ENCODE measurements at regions not wholly inside any gene's neighbourhood (a gene's known extent, or its start where the extent isn't known, plus 50 kb on each side); places are given as distances from the start of the nearest gene placed in this dataset.

GRCh38 chr4:180789929-180790328 is 1453.3 kb upstream of the TENM3 start:
- no peak for DNase-seq

GRCh38 chr4:180790471-180790870 is 1452.7 kb upstream of the TENM3 start:
- Histone ChIP-seq H2BK120ac (ENCODE audit: insufficient read depth, low read length, poor library complexity) (no peak overlapping the region), H3K4me1 (ENCODE audit: control insufficient read depth in 1 of 2, insufficient read depth in 2 of 2, low read length in 2 of 2) (no peaks in the 10 kb centered on the region), H3K4ac (ENCODE audit: low read depth, low read length) (no peak overlapping the region), H3K18ac (ENCODE audit: low read length) (no peak overlapping the region), H4K8ac (ENCODE audit: low read depth, low read length) (no peak overlapping the region), H3K9ac (ENCODE audit: low read length) (no peak overlapping the region), H2BK12ac (ENCODE audit: low read length) (no peak overlapping the region), H3K27me3 (ENCODE audit: insufficient read depth, low read length) (no peaks in the 10 kb centered on the region), H4K12ac (ENCODE audit: low read depth, low read length) (no peak overlapping the region), H3K36me3 (ENCODE audit: control insufficient read depth in 1 of 2, insufficient read depth in 2 of 2, low read length in 2 of 2) (no peaks in the 10 kb centered on the region), H3K27ac (ENCODE audit: low read depth, low read length) (no peak overlapping the region), H2AK5ac (ENCODE audit: low read length) (no peak overlapping the region), H3K4me2 (ENCODE audit: low read length) (no peak overlapping the region), H2BK5ac (ENCODE audit: low read depth, low read length, poor library complexity) (no peak overlapping the region), H3K14ac (ENCODE audit: low read length) (no peak overlapping the region), H4K91ac (ENCODE audit: low read depth, low read length) (no peak overlapping the region), H3K79me2 (ENCODE audit: control insufficient read depth, insufficient read depth, low read length, poor library complexity) (no peaks in the 10 kb centered on the region), H3K79me1 (ENCODE audit: low read length) (no peaks in the 10 kb centered on the region), H2AFZ (ENCODE audit: insufficient read depth, low read length, poor library complexity) (no peak overlapping the region), H3K9me3 (ENCODE audit: insufficient read depth, low read depth, low read length) (no peaks in the 10 kb centered on the region), H3K23ac (ENCODE audit: low read length) (no peak overlapping the region), H3K4me3 (ENCODE audit: low read depth, low read length) (no peak overlapping the region)
- no CpG with 5 or more reads among the region's 3 CpGs for WGBS (ENCODE audit: extremely low coverage, insufficient coverage, insufficient read length)
- no peak for DNase-seq

More at GRCh38 chr4:180789929-180790328, 1453.3 kb upstream of the TENM3 start:
- Histone ChIP-seq H2BK5ac (ENCODE audit: low read depth, low read length, poor library complexity) (no peak overlapping the region), H3K9me3 (ENCODE audit: insufficient read depth, low read depth, low read length) (no peaks in the 10 kb centered on the region), H2AFZ (ENCODE audit: insufficient read depth, low read length, poor library complexity) (no peak overlapping the region), H3K18ac (ENCODE audit: low read length) (no peak overlapping the region), H4K12ac (ENCODE audit: low read depth, low read length) (no peak overlapping the region), H3K4me3 (ENCODE audit: low read depth, low read length) (no peak overlapping the region), H4K8ac (ENCODE audit: low read depth, low read length) (no peak overlapping the region), H4K91ac (ENCODE audit: low read depth, low read length) (no peak overlapping the region), H3K4me2 (ENCODE audit: low read length) (no peak overlapping the region), H3K27me3 (ENCODE audit: insufficient read depth, low read length) (no peaks in the 10 kb centered on the region), H3K14ac (ENCODE audit: low read length) (no peak overlapping the region), H3K4me1 (ENCODE audit: control insufficient read depth in 1 of 2, insufficient read depth in 2 of 2, low read length in 2 of 2) (no peaks in the 10 kb centered on the region), H3K27ac (ENCODE audit: low read depth, low read length) (no peak overlapping the region), H3K9ac (ENCODE audit: low read length) (no peak overlapping the region), H3K79me1 (ENCODE audit: low read length) (no peaks in the 10 kb centered on the region), H2BK12ac (ENCODE audit: low read length) (no peak overlapping the region), H3K36me3 (ENCODE audit: control insufficient read depth in 1 of 2, insufficient read depth in 2 of 2, low read length in 2 of 2) (no peaks in the 10 kb centered on the region), H2BK120ac (ENCODE audit: insufficient read depth, low read length, poor library complexity) (no peak overlapping the region), H3K23ac (ENCODE audit: low read length) (no peak overlapping the region), H3K79me2 (ENCODE audit: control insufficient read depth, insufficient read depth, low read length, poor library complexity) (no peaks in the 10 kb centered on the region), H2AK5ac (ENCODE audit: low read length) (no peak overlapping the region), H3K4ac (ENCODE audit: low read depth, low read length) (no peak overlapping the region)
- WGBS (ENCODE audit: extremely low coverage, insufficient coverage, insufficient read length): no CpG with 5 or more reads among the region's 6 CpGs

GRCh38 chr4:180792541-180792940 is 1450.7 kb upstream of the TENM3 start:
- no peak overlapping the region for H2AFZ ChIP-seq (ENCODE audit: insufficient read depth, low read length, poor library complexity)
- no peak overlapping the region for H4K8ac ChIP-seq (ENCODE audit: low read depth, low read length)
- H4K91ac ChIP-seq (ENCODE audit: low read depth, low read length): no peak overlapping the region
- no peak for DNase-seq
- H2BK120ac ChIP-seq (ENCODE audit: insufficient read depth, low read length, poor library complexity): no peak overlapping the region
- H3K79me2 ChIP-seq (ENCODE audit: control insufficient read depth, insufficient read depth, low read length, poor library complexity): no peaks in the 10 kb centered on the region
- no peak overlapping the region for H4K12ac ChIP-seq (ENCODE audit: low read depth, low read length)
- H3K14ac ChIP-seq (ENCODE audit: low read length): no peak overlapping the region
- H3K27ac ChIP-seq (ENCODE audit: low read depth, low read length): no peak overlapping the region
- no peak overlapping the region for H2BK5ac ChIP-seq (ENCODE audit: low read depth, low read length, poor library complexity)
- no peaks in the 10 kb centered on the region for H3K79me1 ChIP-seq (ENCODE audit: low read length)
- H3K4me2 ChIP-seq (ENCODE audit: low read length): no peak overlapping the region
- no peak overlapping the region for H2BK12ac ChIP-seq (ENCODE audit: low read length)
- H3K4ac ChIP-seq (ENCODE audit: low read depth, low read length): no peak overlapping the region
- no peak overlapping the region for H3K4me3 ChIP-seq (ENCODE audit: low read depth, low read length)
- H2AK5ac ChIP-seq (ENCODE audit: low read length): no peak overlapping the region
- no peaks in the 10 kb centered on the region for H3K4me1 ChIP-seq (ENCODE audit: control insufficient read depth in 1 of 2, insufficient read depth in 2 of 2, low read length in 2 of 2)
- H3K27me3 ChIP-seq (ENCODE audit: insufficient read depth, low read length): no peaks in the 10 kb centered on the region
- no peak overlapping the region for H3K9ac ChIP-seq (ENCODE audit: low read length)
- no peak overlapping the region for H3K18ac ChIP-seq (ENCODE audit: low read length)
- H3K36me3 ChIP-seq (ENCODE audit: control insufficient read depth in 1 of 2, insufficient read depth in 2 of 2, low read length in 2 of 2): no peaks in the 10 kb centered on the region
- H3K9me3 ChIP-seq (ENCODE audit: insufficient read depth, low read depth, low read length): no peaks in the 10 kb centered on the region
- no peak overlapping the region for H3K23ac ChIP-seq (ENCODE audit: low read length)

GRCh38 chr4:180794333-180794732 is 1448.9 kb upstream of the TENM3 start:
- Histone ChIP-seq H3K27ac (ENCODE audit: low read depth, low read length) (no peak overlapping the region), H2BK120ac (ENCODE audit: insufficient read depth, low read length, poor library complexity) (no peak overlapping the region), H3K14ac (ENCODE audit: low read length) (no peak overlapping the region), H3K79me1 (ENCODE audit: low read length) (no peaks in the 10 kb centered on the region), H3K27me3 (ENCODE audit: insufficient read depth, low read length) (no peaks in the 10 kb centered on the region), H2BK12ac (ENCODE audit: low read length) (no peak overlapping the region), H4K91ac (ENCODE audit: low read depth, low read length) (no peak overlapping the region), H3K4me1 (ENCODE audit: control insufficient read depth in 1 of 2, insufficient read depth in 2 of 2, low read length in 2 of 2) (no peaks in the 10 kb centered on the region), H3K4me3 (ENCODE audit: low read depth, low read length) (no peak overlapping the region), H3K18ac (ENCODE audit: low read length) (no peak overlapping the region), H3K23ac (ENCODE audit: low read length) (no peak overlapping the region), H2BK5ac (ENCODE audit: low read depth, low read length, poor library complexity) (no peak overlapping the region), H4K12ac (ENCODE audit: low read depth, low read length) (no peak overlapping the region), H3K9me3 (ENCODE audit: insufficient read depth, low read depth, low read length) (no peaks in the 10 kb centered on the region), H3K36me3 (ENCODE audit: control insufficient read depth in 1 of 2, insufficient read depth in 2 of 2, low read length in 2 of 2) (no peaks in the 10 kb centered on the region), H4K8ac (ENCODE audit: low read depth, low read length) (no peak overlapping the region), H2AFZ (ENCODE audit: insufficient read depth, low read length, poor library complexity) (no peak overlapping the region), H3K79me2 (ENCODE audit: control insufficient read depth, insufficient read depth, low read length, poor library complexity) (no peaks in the 10 kb centered on the region), H3K4me2 (ENCODE audit: low read length) (no peak overlapping the region), H2AK5ac (ENCODE audit: low read length) (no peak overlapping the region), H3K4ac (ENCODE audit: low read depth, low read length) (no peak overlapping the region), H3K9ac (ENCODE audit: low read length) (no peak overlapping the region)
- peak in 1 of 2 donors; percentile 13 for DNase-seq
- WGBS (ENCODE audit: extremely low coverage, insufficient coverage, insufficient read length): no CpG with 5 or more reads among the region's 2 CpGs
